ELR (cell line): ENCODE measurements at regions not wholly inside any gene's neighbourhood (a gene's known extent, or its start where the extent isn't known, plus 50 kb on each side); places are given as distances from the start of the nearest gene placed in this dataset.
"Not testable (repeated sequence)": the region's sequence is repeated elsewhere in the genome, so short reads cannot be mapped to it uniquely, and the experiment has no call there.

Experiments used
- DNase-seq: peaks from one replicate; pipeline ENCODE4 v3.0.0-alpha.2; 2015; ENCODE audit warnings: low read depth

GRCh38 chr4:29304595-29304994 is 1415.6 kb upstream of the PCDH7 start:
- peak; percentile 59 for DNase-seq

- DNase-seq: no peak
Observed at GRCh38 chr4:29307256-29307655, 1412.9 kb upstream of the PCDH7 start.

GRCh38 chr4:29307755-29308154 is 1412.4 kb upstream of the PCDH7 start:
- no peak for DNase-seq

GRCh38 chr4:29309050-29309449 is 1411.1 kb upstream of the PCDH7 start:
- peak; percentile 89 for DNase-seq

- DNase-seq: no peak
Observed at GRCh38 chr4:29310252-29310651, 1409.9 kb upstream of the PCDH7 start.

- DNase-seq: peak; percentile 60
Observed at GRCh38 chr4:29311247-29311646, 1408.9 kb upstream of the PCDH7 start.

GRCh38 chr4:29319663-29320340 is 1400.4 kb upstream of the PCDH7 start:
- DNase-seq: no peak

GRCh38 chr4:29320947-29321620 is 1399.1 kb upstream of the PCDH7 start:
- DNase-seq: no peak

GRCh38 chr4:29326004-29326403 is 1394.2 kb upstream of the PCDH7 start:
- no peak for DNase-seq

- DNase-seq: peak; percentile 25
Observed at GRCh38 chr4:29326816-29327215, 1393.4 kb upstream of the PCDH7 start.

- DNase-seq: no peak
Observed at GRCh38 chr4:29336861-29337260, 1383.3 kb upstream of the PCDH7 start.

- no peak for DNase-seq
Observed at GRCh38 chr4:29372971-29373370, 1347.2 kb upstream of the PCDH7 start.

GRCh38 chr4:29375716-29376115 is 1344.5 kb upstream of the PCDH7 start:
- no peak for DNase-seq

GRCh38 chr4:29378237-29378636 is 1341.9 kb upstream of the PCDH7 start:
- DNase-seq: not testable (repeated sequence)

GRCh38 chr4:29390921-29391320 is 1329.2 kb upstream of the PCDH7 start:
- DNase-seq: peak; percentile 23

- DNase-seq: peak; percentile 23
Observed at GRCh38 chr4:29405116-29405515, 1315.1 kb upstream of the PCDH7 start.

- DNase-seq: no peak
Observed at GRCh38 chr4:29415771-29416170, 1304.4 kb upstream of the PCDH7 start.

- DNase-seq: peak; percentile 91
Observed at GRCh38 chr4:29423836-29424721, 1296.1 kb upstream of the PCDH7 start.

GRCh38 chr4:29453303-29453820 is 1266.8 kb upstream of the PCDH7 start:
- no peak for DNase-seq

- DNase-seq: peak; percentile 42
Observed at GRCh38 chr4:29459926-29460325, 1260.2 kb upstream of the PCDH7 start.

- peak; percentile 7 for DNase-seq
Observed at GRCh38 chr4:29467044-29467717, 1253.0 kb upstream of the PCDH7 start.
